Kidney (tissue), 13 donors: ENCODE measurements at regions not wholly inside any gene's neighbourhood (a gene's known extent, or its start where the extent isn't known, plus 50 kb on each side); places are given as distances from the start of the nearest gene placed in this dataset.
"Not testable (repeated sequence)": the region's sequence is repeated elsewhere in the genome, so short reads cannot be mapped to it uniquely, and the experiment has no call there.

Source experiments
- DNase-seq, 5 donors: peaks; one replicate each; pipeline ENCODE4 v3.0.0-alpha.2; 2013 to 2020
- FAIRE-seq: peaks from 2 replicates; lab custom pipeline; 2012; peaks lifted over from hg19 to GRCh38; lab: Jason Lieb, UNC
- H3K27ac ChIP-seq, 2 donors: one replicate each; pipeline ENCODE4 v1.7.0; 2013; ENCODE audit warnings: low read depth in 2 of 2, low read length in 2 of 2, inconsistent platforms in 1 of 2
- H3K27me3 ChIP-seq: one replicate; pipeline ENCODE4 v1.7.1; 2013; ENCODE audit warnings: low read length, inconsistent platforms; ENCODE audit not compliant: control insufficient read depth, insufficient read depth
- H3K36me3 ChIP-seq, 3 donors: one replicate each; pipeline versions ENCODE4 v1.7.0 to v1.7.1; 2013; ENCODE audit warnings: low read length in 3 of 3, control low read depth in 1 of 3, inconsistent platforms in 1 of 3; ENCODE audit not compliant: insufficient read depth in 3 of 3, control insufficient read depth in 2 of 3
- H3K4me1 ChIP-seq, 3 donors: one replicate each; pipeline versions ENCODE4 v1.7.0 to v1.7.1; 2013; ENCODE audit warnings: low read length in 3 of 3, inconsistent platforms in 1 of 3, low read depth in 1 of 3; ENCODE audit not compliant: control insufficient read depth in 2 of 3, insufficient read depth in 2 of 3
- H3K4me3 ChIP-seq, 3 donors: one replicate each; pipeline versions ENCODE4 v1.7.0 to v1.8.1; 2013; ENCODE audit warnings: low read length in 3 of 3, control low read depth in 1 of 3, inconsistent platforms in 1 of 3
- H3K9ac ChIP-seq, 3 donors: one replicate each; pipeline versions ENCODE4 v1.7.0 to v1.7.1; 2013; ENCODE audit warnings: low read length in 3 of 3, control low read depth in 1 of 3, inconsistent platforms in 1 of 3
- H3K9me3 ChIP-seq, 3 donors: one replicate each; pipeline versions ENCODE4 v1.7.0 to v1.7.1; 2013; ENCODE audit warnings: low read length in 3 of 3, control low read depth in 1 of 3, inconsistent platforms in 1 of 3; ENCODE audit not compliant: control insufficient read depth in 2 of 3, insufficient read depth in 1 of 3
- CTCF ChIP-seq: IDR thresholded peaks from 3 replicates; pipeline ENCODE4 v1.5.1; 2012; ENCODE audit warnings: mild to moderate bottlenecking, moderate library complexity, borderline replicate concordance; ENCODE audit not compliant: insufficient read depth; ENCODE audit errors: extremely low read depth
- intact Hi-C: fragments of 100-400 bp; cut with DNase I; formaldehyde crosslinking; loops from one replicate; pipeline ENCODE4 v1.11.1; 2022
- donor health status: control.
- donor health status: control.
- donor health status: control.
- donor health status: control.
- donor health status: control.
- donor health status: DM: yes; HTN: yes; CAD: no.
- donor health status: Normal renal cell carcinoma (clear cell type).

- no peak overlapping the region for H3K9ac ChIP-seq
- no peak overlapping the region for H3K27ac ChIP-seq
- H3K36me3 ChIP-seq: no peaks in the 10 kb centered on the region
- H3K9me3 ChIP-seq: no peaks in the 10 kb centered on the region
- FAIRE-seq (no peak), DNase-seq (no peak)
- no peaks in the 10 kb centered on the region for H3K27me3 ChIP-seq
- H3K4me1 ChIP-seq: no peaks in the 10 kb centered on the region
- TF ChIP-seq CTCF: no peak
- intact Hi-C loops: no loop called here
- no peak overlapping the region for H3K4me3 ChIP-seq
Measured at GRCh38 chr2:12567411-12567810, 149.3 kb upstream of the TRIB2 start.

DNA sequence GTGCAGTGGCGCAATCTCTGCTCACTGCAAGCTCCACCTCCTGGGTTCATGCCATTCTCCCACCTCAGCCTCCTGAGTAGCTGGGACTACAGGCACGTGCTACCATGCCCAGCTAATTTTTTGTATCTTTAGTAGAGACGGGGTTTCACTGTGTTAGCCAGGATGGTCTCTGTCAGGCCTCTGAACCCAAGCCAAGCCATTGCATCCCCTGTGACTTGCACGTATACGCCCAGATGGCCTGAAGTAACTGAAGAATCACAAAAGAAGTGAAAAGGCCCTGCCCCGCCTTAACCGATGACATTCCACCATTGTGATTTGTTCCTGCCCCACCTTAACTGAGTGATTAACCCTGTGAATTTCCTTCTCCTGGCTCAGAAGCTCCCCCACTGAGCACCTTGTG, 147.2 kb upstream of the TRIB2 start:
- intact Hi-C loops: not testable (repeated sequence)

GRCh38 chr2:12569929-12570328, 146.8 kb upstream of the TRIB2 start:
- H3K27ac ChIP-seq, H3K4me1 ChIP-seq, FAIRE-seq, H3K9me3 ChIP-seq, H3K27me3 ChIP-seq, H3K4me3 ChIP-seq, intact Hi-C loops, H3K36me3 ChIP-seq, DNase-seq, H3K9ac ChIP-seq: not testable (repeated sequence)

More for the DNA sequence above, 147.2 kb upstream of the TRIB2 start:
- H3K9ac ChIP-seq, H3K27me3 ChIP-seq, FAIRE-seq, H3K4me3 ChIP-seq, H3K4me1 ChIP-seq, H3K36me3 ChIP-seq, DNase-seq, H3K27ac ChIP-seq, H3K9me3 ChIP-seq: not testable (repeated sequence)

DNA sequence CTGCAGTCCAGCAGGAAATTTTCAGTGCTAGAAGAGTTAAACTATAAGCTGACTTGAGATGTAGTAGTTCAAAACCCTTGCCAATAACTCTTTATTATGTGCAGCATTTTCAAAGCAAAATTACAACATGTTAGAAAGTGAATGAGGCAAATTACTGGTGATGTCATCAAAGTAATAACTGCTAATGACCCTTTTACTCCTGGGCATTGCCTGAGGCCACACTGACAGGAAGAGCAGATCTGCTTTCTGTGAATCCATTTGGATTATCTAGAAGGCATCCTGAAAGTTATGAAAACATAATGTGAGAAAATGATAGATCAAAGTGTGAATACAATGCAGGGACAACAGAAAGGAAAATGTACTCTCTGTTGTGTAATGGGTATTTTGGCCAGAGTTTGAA, 139.6 kb upstream of the TRIB2 start:
- H3K4me1 ChIP-seq: no peaks in the 10 kb centered on the region
- DNase-seq (no peak), FAIRE-seq (no peak)
- no peaks in the 10 kb centered on the region for H3K9me3 ChIP-seq
- no peaks in the 10 kb centered on the region for H3K27me3 ChIP-seq
- no peak for TF ChIP-seq CTCF
- H3K27ac ChIP-seq: no peak overlapping the region
- intact Hi-C loops: no loop called here
- no peaks in the 10 kb centered on the region for H3K36me3 ChIP-seq
- no peak overlapping the region for H3K4me3 ChIP-seq
- H3K9ac ChIP-seq: no peak overlapping the region
